H4 (cell line): ENCODE measurements at regions not wholly inside any gene's neighbourhood (a gene's known extent, or its start where the extent isn't known, plus 50 kb on each side); places are given as distances from the start of the nearest gene placed in this dataset.

Source experiments
- DNase-seq: peaks from one replicate; pipeline ENCODE4 v3.0.0-alpha.2; 2015; ENCODE audit warnings: low spot score

DNA sequence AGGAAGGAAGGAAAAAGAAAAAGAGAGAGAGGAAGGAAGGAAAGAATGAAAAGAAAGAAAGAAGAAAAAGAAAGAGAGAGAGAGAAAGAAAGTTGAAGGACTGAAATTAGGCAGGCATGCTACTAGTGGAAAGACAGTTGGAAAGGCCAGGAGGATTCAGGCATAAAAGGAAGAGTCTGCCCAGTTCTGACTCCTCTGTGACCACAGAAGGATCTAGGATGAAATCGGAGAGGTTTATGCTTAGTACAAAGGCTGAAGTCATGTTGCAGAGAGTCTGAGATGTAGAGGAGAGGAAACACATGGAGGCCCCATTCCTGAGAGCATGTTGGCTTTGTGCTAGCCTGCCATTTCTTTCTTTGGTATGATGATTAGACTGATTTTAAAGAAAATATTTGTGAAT, 246.5 kb upstream of the ARGLU1 start:
- DNase-seq = peak; percentile 3

DNA sequence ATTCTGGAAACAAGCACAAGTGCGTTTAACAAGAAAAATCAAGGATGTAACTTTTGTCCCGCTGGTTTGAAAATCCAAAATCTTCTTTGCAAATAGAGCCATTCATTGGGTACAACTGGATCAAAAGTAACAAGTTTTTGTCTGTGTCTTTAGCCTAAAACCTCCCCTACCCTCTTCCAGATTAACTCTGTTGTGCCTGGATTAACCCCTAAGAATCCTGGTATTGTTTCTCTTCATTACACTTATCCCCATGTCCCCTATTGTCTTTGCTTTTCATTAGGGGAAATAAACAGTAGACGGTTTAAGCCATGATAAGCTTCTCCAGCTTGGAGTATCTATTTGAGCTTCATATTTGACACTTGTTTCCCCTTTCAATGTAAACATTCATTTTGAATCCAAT, 242.1 kb upstream of the ARGLU1 start:
- no peak for DNase-seq

DNA sequence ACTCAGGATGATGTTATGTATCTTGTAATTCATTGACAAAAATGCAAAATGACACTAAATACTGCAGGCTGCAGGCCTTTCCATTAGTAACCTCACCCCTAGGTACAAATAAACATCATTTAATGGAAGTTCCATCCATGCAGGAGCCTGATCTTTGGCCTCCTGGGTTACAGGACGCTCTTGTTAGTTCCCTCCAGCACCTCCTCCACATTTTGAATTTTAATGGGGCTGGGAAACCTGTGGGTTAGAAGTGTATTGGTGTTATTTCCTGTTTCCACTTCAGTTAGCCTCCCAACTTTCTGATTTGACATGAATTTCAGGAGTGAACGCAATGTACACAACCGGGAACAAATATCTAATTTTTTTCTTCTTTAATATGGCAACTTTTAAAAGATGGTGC, 237.1 kb upstream of the ARGLU1 start:
- no peak for DNase-seq

DNA sequence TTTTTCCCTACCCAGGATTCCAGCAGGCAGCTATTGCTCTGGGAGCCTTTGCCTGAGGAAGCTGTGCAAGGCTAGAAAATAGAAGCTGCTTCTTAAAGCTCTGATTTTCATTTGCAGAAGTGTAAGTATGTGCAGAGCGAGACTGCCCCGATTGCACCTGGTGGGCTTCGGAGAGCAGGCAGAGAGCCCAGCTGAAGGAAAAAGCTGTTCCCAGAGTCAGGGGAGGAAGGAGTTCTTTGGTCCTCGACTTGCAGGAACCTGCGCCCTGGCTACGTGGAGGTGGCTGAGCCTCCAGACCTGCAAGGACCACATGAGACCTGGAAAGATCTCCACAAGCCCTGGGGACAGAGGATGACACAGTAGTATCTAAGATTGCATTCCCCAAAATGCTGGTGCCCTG, 235.0 kb upstream of the ARGLU1 start:
- no peak for DNase-seq

DNA sequence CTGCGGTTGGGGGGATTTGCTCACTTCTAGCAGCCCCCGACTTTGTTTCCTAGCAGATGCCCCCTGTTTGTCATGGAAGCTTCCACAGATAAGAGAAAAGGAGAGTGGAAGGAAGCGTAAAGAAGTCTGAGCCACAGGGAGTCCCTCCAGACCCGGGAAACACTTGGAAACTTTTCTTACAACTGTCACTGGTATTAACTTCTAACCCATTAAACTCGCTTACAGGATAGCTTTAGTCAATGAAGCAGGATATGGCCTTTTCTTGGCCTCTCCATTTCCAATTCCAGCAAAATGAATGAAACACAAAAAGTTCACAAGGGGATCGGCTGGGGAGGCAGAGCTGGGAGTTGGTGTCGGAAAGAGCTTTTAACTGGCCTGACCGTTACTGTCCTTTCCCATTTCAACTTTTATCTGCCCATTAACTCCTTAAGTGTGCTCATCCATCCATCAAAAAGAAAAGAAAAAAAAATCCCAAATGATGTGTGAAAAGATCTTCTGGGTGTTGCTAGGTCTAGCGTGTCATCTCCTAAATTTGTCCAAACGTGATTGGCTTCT, 231.9 kb upstream of the ARGLU1 start:
- DNase-seq = no peak

DNA sequence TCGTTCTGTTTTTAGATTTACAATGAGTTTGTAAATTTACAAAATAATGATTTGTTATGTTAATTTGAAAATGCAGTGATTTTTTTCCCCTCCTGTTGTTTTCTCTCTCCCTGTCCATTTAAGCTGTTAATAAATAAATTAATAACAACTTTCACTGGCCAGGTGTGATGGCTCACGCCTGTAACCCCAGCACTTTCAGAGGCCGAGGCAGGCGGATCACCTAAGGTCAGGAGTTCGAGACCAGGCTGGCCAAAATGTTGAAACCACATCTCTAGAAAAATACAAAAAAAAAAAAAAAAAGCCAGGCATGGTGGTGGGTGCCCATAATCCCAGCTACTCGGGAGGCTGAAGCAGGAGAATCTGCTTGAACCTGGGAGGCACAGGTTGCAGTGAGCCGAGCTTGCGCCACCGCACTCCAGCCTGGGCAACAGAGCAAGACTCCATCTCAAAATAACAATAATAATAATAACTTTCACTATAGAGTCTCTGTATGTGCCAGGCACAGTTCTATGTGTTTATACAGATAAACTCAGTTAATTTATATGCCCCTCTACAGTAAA, 229.2 kb upstream of the ARGLU1 start:
- no peak for DNase-seq

DNA sequence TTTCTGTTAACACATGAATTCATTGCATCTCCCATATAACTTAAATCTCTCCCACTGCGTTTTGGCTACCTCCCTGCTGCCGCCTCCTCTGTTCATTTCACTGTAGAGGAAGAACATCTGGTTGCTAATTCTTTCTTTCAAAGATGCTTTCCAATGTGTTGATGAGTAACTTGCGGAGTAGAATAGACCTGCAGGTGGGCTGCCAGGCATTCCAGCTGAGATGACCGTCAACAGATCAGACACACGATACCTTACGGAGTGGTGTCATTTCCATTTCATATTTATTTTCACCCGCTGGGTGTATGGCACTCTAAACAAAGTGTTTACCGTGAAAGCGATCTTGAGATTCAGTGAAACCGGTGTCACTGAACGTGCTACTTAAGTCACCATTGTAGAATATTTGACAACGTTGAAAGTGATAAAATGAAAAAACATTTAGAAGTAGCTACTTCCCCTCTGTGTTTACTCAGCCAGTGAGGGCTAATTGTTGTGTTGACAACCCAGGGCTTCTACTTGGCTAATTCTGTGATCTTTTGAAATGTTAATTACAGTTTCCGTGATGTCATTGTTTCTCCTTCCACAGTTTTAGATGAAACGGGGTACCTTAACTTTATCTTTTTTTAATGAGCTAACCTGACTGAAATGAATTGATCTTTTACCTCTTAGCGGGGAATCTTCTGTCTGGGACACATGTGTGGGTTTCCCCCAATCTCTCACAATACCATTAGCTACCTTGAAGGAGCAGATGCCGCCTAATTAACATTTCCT, 228.5 kb upstream of the ARGLU1 start:
- no peak for DNase-seq

DNA sequence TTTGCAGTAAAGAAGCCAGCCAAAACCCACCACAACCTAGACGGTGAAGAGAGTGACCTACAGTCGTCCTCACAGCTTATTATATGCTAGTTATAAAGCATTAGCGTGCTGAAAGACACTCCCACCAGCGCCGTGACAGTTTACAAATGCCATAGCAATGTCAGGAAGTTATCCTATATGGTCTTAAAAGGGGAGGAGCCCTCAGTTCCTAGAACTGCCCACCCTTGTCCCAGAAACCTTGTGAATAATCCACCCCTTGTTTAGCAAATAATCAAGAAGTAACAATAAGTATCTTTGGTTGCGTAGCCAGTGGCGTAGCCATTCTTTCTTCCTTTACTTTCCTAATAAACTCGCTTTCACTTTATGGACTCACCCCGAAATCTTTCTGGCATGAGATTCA, 227.9 kb upstream of the ARGLU1 start:
- no peak for DNase-seq

DNA sequence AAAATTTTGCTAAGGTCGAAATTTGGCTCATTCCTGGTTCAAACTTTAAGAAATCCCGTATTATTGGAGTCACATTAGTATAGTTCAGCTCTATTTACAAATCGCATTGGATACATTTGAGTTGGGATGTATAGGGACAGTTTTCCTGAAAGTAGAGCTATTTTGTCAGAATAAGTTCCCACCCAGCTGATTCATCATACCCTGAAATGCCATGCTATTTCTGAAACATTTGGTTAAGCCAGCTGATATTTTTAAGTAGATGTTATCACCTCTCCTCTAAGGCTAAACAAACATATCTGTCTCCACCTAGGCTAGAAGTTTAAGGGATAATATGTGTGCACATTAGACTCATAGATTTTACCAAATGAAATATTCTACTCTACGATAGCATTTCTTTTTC, 226.2 kb upstream of the ARGLU1 start:
- DNase-seq = no peak

DNA sequence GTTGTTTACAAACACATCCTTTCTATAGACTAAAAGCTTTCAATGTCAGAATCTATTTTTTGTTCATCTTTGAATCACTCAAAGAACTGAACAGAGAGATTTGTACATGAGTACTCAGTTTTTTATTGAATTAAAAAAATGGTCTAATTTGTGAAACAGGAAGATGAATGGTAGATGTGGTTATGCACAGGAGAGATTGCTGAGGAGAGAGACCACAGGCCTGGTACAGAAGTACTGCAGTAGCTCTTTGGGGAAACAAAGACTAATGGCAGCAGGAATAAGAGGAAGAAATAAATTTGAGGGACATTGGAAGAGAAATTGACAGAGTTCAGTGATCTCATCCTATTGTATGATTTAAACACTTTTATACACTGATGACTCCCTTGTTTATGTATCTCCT, 222.0 kb upstream of the ARGLU1 start:
- DNase-seq = no peak

DNA sequence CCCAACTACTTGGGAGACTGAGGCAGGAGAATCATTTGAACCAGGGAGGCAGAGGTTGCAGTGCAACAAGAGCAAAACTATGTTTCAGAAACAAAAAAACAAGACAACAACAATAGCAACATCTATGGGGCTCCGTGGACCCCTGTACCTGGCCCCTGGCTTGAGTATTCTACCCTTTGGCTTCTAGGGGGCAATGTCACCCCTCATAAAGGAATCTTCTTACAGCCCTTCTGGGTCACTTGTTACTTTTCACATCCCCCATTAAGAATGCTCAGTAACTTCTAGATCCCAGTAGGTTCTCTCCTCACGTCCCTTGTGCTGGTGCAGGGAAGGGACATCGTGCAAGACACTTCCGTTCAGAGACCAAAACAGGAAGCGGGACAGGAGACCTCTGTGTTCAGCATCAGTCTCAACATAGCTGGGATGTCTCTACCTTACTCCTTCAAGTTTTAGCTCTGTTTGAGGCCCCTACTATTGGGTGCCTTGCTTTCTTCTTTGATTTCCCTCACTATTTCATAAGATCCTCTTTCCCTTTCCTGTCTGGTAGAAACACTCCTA, 218.1 kb upstream of the ARGLU1 start:
- no peak for DNase-seq

DNA sequence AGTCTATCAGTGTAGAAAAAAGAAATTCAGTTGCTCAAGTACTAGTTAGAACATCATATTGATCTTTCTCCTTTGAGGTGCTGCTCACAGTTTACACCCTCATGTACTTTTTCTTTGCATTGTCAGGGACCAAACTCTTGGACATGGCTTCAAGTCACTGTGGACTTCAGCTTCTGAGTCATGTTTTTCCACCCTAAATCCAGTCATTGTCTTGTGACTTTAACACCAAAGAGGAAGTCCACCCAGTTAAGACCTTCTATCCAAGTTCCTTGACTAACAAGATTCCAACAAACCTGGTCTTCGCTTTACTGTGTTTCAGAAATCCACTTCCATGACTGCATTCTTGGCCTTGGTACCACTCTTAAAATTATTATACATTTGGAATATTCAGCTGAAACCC, 206.7 kb upstream of the ARGLU1 start:
- no peak for DNase-seq

DNA sequence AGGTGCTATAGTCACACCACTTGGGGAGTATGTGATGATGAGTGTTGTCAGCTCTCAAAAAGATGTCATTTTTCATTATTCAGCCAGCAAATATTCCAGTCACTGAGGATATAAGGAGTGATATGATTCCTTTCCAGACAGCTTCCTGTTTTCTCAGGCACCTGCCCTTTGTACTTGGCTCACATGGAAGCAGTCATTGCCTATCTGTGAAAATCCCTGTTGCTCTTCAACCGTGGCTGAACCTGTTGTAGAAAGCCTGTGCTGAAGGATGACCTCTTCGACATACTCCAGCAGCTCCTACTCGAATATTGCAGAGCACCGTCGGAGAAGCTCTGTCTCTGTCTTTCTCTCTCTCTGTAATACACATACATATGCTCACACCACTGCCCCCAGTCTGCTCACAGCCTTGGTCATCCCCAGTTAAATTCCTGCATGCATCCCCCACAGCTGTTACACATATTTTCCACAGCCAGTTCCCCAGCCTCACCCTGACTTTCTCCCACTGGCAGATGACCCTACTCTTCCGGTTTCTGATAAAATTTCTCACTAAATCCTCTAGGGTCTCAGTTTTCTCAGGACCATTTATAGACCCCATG, 204.2 kb upstream of the ARGLU1 start:
- no peak for DNase-seq

DNA sequence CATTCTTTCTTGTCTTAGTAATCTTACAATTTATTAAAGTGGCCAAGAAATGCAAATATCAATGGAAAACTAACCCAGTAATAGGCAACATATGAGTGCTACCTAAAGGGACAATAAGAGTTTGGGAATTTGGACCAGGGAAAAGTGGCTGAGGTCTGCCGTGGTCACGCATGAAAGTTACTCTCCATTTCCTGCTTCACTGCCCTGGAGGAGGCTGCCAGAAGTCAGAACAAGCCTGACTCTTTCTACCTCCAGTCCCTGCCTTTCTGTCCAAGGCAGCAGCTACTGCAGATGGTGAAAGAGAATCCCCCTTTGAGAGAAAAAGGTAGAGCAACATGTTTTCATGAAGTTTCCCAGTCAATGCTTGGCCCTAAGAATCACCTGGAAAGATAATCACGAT, 201.1 kb upstream of the ARGLU1 start:
- DNase-seq = no peak

DNA sequence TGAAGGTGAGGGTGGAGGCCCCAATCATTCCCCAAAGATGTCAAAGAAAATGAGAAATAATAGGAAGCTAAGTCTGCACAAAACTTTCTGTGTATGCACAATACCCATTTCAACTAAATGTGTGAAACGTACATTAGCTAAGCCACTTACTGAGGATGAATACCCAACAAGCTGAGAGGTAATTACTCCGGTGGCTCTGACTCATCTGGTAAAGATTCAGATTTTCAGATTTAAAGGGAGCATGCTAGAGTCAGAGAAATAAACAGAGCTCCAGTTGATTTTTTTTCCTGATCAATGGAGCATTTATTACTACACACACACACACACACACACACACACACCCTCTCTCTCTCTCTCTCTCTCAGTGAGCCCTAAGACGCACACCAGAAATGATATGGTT, 194.8 kb upstream of the ARGLU1 start:
- DNase-seq = no peak

DNA sequence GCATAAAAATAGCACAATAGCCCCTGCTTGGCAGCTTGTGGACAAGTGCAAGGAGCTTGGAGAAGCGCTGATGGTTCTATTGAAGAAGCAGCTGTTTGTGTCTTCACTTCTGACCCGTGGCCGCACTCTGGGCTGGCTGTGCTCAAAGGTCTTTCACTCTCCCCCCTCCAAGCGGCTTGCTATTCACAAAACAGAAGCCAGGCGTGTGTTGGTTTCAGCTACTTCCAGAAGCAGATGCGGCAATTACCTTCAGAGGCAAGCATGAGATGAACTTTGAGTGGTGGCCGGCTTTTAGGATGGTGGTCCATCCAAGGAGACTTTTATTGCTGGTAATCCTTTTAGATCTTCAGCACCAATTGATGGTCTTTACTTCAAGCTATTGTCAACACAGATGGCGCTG, 188.5 kb upstream of the ARGLU1 start:
- no peak for DNase-seq

DNA sequence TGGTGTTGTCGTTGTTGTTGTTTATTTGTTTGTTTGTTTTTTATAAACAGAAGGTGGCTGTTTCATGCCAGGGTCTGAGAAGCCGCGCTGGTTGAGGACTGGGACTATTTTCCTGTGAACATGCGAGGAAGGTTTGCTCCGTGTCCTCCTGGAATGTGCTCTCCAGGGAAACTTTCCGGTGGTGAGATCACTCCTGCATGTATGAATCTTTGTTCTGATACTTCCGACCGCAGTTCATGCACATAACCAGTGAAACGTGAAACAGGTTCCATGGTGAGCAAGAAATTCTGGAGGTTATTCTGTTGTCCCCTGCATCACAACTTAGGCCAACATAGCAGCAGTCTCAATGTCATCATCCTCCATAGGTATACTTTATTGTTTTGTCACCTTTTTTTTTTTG, 187.6 kb upstream of the ARGLU1 start:
- DNase-seq = no peak

DNA sequence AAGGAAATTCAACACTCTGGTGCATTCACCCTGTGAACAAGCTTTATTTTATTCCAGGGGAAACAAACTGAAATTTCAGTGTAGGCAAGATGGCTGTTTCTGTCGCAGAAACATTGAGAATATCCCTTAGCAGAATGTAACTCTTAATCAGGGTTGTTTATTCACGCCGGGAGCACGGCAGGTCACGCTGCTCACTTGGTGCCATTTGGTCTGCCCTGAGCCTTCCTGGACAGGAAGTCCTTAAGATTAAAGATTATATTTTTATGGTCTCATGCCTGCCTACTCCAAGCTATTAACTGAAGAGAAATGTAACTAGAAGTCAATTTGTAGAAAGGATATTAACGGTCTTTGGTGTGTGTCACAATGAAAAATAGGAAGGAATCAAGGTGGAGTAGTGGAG, 185.3 kb upstream of the ARGLU1 start:
- peak; percentile 23 for DNase-seq

DNA sequence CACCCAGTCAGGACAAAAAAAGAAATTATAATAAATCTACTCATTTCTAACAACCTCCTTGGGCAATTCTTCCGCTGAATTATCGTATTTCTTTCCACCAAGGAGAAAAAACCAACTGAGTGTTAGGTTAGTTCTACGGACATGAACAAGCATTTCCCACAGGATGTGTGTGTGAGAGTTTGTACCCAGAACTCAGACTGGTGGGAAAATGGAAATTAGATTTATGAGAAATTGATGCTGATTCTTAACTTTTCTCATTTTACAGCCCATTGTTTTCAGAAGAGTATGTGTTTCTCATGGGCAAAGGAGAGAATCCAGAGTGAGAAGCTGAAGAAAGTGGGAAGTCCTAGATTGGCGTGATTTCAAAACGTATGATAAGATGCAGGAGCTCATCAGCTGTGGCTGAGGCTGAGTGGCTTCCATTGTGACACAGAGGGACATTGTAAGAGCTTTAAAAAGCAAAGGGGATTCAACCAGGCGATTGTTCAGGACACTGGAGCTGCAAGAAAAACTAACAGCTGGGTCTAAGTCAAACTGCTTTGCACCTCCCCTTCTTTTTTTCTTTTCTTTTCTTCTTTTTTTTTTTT, 184.7 kb upstream of the ARGLU1 start:
- DNase-seq = no peak

DNA sequence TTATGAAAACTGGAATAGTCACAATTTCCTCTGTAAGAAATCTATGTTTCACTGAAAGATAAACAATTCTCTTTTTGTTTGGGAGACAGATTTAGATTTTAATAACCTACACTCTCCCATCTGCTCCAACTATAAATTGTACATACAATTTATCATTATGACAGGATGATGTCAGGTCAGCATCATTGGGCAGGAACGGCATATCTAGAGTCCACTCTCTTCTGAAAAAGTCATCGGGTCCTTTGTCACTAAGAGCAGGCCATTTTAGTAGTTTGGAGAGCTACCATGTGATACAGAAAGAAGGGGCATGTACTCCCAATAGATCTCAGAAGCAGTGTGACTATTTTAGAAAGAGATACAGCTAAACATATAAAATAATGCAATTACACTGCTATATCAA, 180.8 kb upstream of the ARGLU1 start:
- DNase-seq = no peak

DNA sequence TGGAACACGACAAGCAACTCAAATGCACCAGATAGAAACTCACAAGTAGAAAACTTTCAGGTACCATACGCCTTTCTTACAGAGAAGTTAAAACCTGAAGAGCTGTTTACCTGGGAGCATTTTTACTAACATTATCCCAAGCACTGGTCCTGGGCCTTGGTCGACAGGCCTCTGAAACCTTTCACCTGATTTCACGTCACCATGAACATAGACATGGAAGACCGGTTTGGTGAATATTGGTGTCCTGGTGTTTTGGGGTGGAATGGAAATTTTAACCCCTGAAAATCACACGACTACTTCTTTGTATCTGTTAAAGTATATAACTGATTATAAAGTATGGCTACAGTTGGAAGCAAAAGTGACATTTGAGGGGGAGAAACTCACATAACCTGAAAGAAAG, 176.6 kb upstream of the ARGLU1 start:
- DNase-seq = no peak

DNA sequence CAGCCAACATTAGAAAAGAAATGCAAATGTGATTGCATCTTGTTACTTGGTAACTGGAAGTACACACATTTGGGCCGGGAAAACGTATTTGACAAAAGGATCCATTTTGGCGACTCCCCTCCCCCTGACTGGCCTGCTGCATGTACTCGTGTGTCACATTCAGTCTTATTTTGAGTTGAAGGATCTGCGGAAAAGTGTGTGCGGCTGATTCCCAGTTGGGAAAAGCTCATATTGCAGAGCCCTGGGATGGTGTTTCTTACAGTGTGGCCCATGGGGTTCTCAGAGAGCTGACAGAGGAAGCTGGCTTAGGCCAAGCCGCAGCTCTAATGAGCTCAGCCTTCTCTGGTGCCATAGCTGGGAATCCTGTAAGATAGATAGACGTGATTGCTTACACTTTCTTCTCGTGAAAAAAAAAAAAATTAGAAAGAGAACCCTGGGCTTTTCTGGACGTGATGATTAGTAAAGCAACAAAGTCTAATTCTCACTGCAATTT, 170.3 kb upstream of the ARGLU1 start:
- no peak for DNase-seq
